Panc1 (cell line): ENCODE measurements at regions not wholly inside any gene's neighbourhood (a gene's known extent, or its start where the extent isn't known, plus 50 kb on each side); places are given as distances from the start of the nearest gene placed in this dataset.

ENCODE experiments used
- POLR2AphosphoS5 ChIP-seq: IDR thresholded peaks from 2 replicates; pipeline ENCODE4 v1.6.1; 2012; ENCODE audit warnings: mild to moderate bottlenecking, low read depth, low read length, moderate library complexity
- TF ChIP-seq, protein P1 (sequence below): fragments of 450-650 bp; IDR thresholded peaks from 2 replicates; pipeline ENCODE4 v1.5.1; 2017; ENCODE audit warnings: mild to moderate bottlenecking

DNA sequence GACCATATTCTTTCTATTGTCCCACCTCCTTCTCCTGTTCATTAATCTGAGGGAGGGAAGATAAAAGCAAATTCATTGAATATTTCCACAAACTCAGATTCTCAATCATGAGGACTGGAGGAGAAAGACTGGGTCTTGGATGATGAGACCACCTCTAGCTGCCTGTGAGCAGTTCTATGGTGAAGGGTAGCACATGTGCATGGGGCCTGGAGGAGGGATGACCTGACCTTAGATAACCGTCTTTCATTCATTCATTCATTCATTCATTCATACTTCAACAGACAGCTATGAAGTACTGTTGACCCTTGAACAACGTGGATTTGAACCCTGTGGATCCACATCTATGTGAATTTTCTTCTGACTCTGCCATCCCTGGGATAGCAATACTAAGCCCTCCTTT lies 68.4 kb downstream of the MED10 start:
- TF ChIP-seq, protein P1, sequence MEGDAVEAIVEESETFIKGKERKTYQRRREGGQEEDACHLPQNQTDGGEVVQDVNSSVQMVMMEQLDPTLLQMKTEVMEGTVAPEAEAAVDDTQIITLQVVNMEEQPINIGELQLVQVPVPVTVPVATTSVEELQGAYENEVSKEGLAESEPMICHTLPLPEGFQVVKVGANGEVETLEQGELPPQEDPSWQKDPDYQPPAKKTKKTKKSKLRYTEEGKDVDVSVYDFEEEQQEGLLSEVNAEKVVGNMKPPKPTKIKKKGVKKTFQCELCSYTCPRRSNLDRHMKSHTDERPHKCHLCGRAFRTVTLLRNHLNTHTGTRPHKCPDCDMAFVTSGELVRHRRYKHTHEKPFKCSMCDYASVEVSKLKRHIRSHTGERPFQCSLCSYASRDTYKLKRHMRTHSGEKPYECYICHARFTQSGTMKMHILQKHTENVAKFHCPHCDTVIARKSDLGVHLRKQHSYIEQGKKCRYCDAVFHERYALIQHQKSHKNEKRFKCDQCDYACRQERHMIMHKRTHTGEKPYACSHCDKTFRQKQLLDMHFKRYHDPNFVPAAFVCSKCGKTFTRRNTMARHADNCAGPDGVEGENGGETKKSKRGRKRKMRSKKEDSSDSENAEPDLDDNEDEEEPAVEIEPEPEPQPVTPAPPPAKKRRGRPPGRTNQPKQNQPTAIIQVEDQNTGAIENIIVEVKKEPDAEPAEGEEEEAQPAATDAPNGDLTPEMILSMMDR = no peak
- TF ChIP-seq POLR2AphosphoS5 = no peak
